Sciatic nerve (tissue), 2 donors: ENCODE measurements at regions not wholly inside any gene's neighbourhood (a gene's known extent, or its start where the extent isn't known, plus 50 kb on each side); places are given as distances from the start of the nearest gene placed in this dataset.
"Not testable (repeated sequence)": the region's sequence is repeated elsewhere in the genome, so short reads cannot be mapped to it uniquely, and the experiment has no call there.

ENCODE experiments used
- ATAC-seq: fragments of 200-7000 bp; cut with Tn5 transposase; one replicate; pipeline ENCODE4 v1.9.1; 2020; ENCODE audit warnings: mild to moderate bottlenecking, moderate library complexity
- DNase-seq: peaks from one replicate; pipeline ENCODE4 v3.0.0-alpha.2; 2020; ENCODE audit warnings: low spot score
- intact Hi-C: fragments of 100-400 bp; cut with DNase I; formaldehyde crosslinking; loops from one replicate; pipeline ENCODE4 v1.14.2; 2022
- donor health status: DM: no; HTN: no; CAD: no.
- donor health status: DM: no; HTN: no; CAD: no.

DNA sequence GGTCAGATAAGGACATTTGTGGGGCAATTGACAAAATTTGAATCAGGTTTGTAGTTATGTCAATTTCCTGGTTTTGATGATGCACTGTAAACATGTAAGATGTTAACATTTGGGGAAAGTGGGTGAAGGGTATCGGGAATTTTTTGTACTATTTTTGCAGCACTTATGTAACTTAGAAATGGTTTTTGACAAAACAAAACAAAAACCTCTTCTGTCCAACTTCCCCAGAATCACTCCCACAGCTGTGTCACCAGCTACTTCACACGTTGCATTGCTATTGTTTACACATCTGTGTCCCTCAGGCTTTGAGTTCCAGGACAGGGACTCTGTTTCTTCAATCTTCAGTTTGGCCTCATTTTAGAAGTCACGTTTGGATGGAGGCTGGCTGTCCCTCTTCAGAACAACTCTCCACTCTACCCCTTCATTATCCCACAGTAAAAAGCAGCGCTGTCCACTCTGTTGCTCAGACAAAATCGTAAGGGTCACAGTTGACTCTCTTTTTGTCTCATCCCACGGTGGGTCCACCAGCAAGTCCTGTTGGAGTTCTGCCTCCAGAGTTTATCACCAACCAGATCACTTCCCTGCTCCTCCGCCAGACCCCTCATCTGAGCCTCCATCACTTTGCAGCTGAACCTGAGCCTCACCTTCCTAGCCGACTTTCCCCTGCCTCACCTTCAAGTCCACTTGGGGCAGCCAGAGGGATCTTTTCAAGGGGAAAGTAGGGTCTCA, 63.2 kb downstream of the NENF start:
- DNase-seq (no peak), ATAC-seq (peak; percentile 65)
- intact Hi-C loops = no loop called here

DNA sequence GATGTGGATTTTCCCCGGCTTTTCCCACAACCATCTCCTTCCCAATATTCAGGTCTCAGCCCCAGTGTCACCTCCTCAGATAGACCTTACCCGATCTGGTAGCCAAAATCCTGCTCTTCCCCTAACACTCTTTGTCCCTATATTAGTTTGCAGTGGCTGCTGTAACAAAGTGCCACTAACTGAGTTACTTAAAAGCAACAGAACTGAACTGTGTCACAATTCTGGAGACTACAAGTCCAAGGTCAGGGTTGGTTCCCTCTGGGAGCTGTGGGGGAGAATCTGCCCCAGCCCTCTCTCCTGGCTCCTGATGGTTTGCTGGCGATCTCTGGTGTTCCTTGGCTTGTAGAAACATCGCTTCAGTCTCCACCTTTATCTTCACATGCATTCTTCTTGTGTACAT, 64.0 kb downstream of the NENF start:
- intact Hi-C loops = no loop called here
- ATAC-seq = no peak
- DNase-seq = no peak

GRCh38 chr1:212497553-212497952, 64.8 kb downstream of the NENF start:
- DNase-seq = no peak
- intact Hi-C loops = no loop called here
- no peak for ATAC-seq

- ATAC-seq = no peak
- DNase-seq = no peak
- intact Hi-C loops = no loop called here
Observed at GRCh38 chr1:212498283-212499040, 65.7 kb downstream of the NENF start.

GRCh38 chr1:212500351-212500750, 67.6 kb downstream of the NENF start:
- intact Hi-C loops = no loop called here
- ATAC-seq (no peak), DNase-seq (no peak)

DNA sequence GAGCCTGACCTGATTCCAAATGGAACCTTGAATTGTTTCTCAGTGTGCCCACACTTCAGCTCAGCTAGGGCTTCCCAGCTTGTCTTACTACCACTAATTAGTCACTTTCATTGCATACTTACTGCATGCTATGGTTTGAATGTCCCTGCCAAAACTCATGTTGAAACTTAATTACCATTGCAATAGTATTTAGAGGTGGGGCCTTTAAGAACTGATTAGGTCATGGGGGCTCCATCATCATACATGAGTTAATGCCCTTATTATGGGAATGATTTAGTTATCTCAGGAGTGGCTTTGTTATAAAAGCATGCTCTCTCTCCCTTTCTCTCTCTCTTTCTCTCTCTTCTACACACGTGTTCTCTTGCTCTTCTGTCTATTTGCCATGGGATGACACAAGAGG, 68.3 kb downstream of the NENF start:
- intact Hi-C loops = no loop called here
- no peak for ATAC-seq
- DNase-seq = no peak

GRCh38 chr1:212503714-212504113, 71.0 kb downstream of the NENF start:
- intact Hi-C loops = no loop called here
- no peak for DNase-seq
- ATAC-seq = no peak

DNA sequence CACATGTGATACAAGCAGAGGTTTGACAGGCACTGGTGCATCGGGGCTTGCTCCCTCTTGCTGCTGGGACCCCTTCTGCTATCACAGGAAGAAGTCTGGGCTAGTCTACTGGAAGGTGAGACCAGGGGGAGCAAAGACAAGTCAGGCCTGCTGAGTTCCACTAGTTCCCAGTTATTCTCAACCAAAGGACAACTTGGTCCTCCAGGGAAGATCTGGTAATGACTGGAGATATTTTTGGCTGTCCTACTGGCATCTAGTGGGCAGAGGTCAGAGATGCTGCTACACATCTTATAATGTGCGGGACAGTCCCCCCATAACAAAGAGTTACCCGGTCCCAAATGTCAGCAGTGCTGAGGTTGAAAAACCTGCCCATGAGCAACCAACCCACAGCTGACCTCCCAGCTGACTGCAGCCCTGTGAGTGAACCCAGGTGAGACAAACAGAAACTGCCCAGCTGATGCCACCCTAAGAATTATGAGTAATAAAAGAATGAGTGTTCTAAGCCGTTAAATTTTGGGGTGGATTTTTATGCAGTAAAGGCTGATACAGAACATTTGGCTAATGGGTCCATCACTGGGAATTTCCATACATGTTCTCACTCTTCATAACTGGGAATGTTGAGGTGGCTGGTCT, 71.6 kb downstream of the NENF start:
- ATAC-seq (no peak), DNase-seq (no peak)
- intact Hi-C loops = no loop called here

GRCh38 chr1:212506666-212507065, 73.9 kb downstream of the NENF start:
- ATAC-seq = no peak

GRCh38 chr1:212507369-212507768, 74.6 kb downstream of the NENF start:
- intact Hi-C loops = no loop called here
- ATAC-seq (no peak), DNase-seq (no peak)

More at GRCh38 chr1:212506666-212507065, 73.9 kb downstream of the NENF start:
- DNase-seq = no peak
- intact Hi-C loops = no loop called here

DNA sequence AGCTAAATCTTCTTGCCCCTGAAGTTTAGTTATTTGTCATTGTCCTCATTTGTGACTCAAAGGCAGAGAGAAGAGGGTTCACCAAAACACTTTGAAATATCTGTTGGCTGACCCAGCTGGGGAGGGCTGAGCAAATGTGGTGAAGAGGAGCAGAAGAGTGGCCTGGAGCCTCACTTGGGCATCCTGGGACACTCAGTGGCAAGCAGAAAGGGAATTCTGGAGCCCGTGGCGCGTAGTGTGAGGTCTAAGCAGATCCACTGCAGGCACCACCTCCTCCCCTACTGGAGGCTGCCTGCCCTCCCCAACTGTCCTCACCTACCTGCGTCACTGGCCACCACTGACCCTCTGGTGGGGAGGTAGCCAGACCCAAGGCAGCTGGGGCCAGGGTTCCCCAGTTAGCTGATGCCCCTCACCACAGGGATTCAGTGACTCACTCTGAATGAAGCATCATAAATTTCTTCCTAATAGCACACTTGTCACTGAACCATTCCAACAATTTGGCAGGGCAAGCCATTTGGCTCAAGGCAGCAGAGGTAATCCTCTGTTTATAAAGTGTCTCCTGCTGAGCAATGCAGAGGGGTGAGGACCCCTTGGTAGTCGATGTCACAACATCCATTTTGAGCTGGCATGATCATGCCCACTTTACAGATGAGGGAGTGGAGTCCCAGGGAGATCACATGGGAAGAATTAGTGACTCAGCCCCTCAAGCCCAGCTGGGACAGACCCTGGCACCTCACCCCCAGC, 80.3 kb downstream of the NENF start:
- intact Hi-C loops = no loop called here
- ATAC-seq (no peak), DNase-seq (no peak)

DNA sequence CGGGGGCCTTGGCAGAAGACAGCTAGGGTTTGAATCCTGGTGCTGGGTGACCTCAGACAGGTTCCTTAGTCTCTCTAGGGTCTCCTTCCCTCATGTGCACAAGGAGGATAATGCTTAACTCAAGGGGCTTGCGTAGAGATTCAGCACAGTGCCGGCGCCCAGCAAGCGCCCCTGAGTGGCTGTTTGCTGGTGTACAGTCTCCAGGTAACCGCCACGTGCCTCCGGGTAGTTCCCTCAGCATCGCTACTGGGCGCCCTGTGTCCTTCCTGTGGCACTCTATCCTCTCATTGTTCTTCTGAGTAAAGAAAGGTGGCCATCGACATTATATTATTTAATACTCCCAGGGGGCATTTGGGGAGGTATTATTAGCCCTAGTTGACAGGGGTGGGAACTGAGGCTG, 80.9 kb downstream of the NENF start:
- ATAC-seq = no peak
- no peak for DNase-seq
- intact Hi-C loops = no loop called here

GRCh38 chr1:212514056-212514614, 81.4 kb downstream of the NENF start:
- peak; percentile 64 for DNase-seq
- peak; percentile 32 for ATAC-seq

GRCh38 chr1:212514782-212515181, 82.1 kb downstream of the NENF start:
- ATAC-seq = peak; percentile 75
- intact Hi-C loops = no loop called here
- DNase-seq = no peak

More at GRCh38 chr1:212514056-212514614, 81.4 kb downstream of the NENF start:
- intact Hi-C loops = no loop called here

DNA sequence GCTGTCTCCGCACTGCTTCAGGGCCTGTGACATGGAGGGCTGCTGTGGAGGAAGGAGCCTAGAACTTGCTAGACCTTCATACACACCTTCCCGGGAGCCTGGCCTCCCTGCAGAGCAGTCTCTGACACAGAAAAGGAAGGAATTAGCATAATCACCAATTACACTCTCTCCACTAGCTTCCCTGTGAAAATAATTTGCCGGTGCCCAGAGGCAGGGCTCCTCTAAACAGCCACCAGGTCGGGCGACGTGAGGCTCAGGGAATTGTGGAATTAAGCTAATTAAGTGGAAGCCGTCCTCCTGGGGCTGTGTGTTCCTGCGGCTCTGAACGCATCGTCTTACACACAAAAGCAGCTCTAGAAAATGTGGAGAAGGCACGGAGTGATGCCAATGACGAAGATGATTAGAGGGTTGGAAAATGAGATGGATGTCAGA, 82.6 kb downstream of the NENF start:
- intact Hi-C loops = no loop called here
- DNase-seq = no peak
- peak; percentile 17 for ATAC-seq

DNA sequence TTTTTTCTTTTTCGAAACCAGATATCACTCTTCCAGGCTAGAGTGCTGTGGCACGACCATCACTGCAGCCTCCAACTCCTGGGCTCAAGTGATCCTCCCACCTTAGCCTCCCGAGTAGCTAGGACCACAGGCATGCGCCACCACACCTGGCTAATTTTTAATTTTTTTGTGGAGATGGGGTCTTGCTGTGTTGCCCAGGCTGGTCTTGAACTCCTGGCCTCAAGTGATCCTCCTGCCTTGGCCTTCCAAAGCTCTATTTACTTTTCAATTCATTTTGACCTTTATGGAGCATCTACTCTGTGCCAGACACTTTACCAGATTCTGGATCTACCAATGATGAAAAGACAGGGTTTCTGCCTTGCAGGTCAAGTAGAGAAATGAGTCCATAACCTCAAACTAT, 83.3 kb downstream of the NENF start:
- DNase-seq, ATAC-seq, intact Hi-C loops: not testable (repeated sequence)

DNA sequence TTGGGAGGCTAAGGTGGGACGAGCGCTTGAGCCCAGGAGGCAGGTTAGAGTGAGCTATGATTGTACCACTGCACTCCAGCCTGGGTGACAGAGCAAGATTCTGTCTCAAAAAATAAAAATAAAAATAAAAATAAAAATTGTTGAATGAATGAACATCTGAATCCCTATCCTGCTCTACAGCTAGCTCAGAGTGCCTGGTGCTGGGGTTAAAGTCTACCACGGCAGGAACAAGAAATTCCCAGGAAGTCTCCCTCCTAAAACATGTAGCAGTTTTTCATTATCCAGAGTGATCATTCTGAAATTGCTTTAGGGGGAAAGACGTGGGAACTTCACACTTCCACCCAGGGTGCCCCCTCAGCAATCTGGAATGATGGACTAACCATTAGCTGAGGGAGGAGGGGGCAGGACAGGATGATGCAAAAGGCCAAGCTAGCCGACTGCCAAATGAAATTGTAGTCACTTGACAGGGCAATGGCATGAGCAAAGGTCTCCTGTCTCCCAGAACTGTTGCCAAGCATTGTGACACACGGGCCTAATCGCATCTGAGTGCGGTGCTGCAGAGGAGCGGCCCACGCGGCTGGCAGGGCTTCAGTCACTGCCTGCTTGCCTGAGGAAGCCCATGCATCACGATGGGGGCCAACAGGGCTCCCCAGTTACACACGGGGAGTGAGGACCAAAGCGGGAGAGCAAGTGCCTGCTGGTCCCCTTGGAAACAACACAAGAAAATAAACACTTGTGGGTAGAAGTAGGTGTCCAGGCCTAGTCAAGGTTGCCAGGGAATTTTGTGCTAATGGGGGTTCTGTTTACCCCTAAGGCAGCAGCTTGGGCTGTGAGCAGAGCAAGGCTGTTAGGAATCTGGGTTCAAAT, 85.7 kb downstream of the NENF start:
- DNase-seq (no peak), ATAC-seq (peak; percentile 26)
- intact Hi-C loops = no loop called here

DNA sequence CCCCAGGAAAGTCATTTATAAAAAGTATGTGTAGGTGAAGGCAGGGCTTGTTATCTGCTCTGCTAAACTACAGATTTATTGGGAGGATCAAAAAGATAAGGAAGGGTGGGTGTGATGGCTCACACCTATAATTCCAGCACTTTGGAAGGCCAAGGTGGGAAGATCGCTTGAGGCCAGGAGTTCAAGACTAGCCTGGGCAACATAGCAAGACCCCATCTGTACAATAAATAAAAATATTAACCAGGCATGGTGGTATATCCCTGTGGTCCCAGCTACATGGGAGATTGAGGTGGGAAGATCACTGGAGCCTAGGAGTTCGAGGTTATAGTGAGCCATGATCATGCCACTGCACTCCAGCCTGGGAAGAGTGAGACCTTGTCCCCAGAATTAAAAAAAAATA, 86.4 kb downstream of the NENF start:
- intact Hi-C loops = no loop called here
- no peak for ATAC-seq

More for the DNA sequence above, 86.4 kb downstream of the NENF start:
- no peak for DNase-seq
